ENCODE measurements at regions not wholly inside any gene's neighbourhood (a gene's known extent, or its start where the extent isn't known, plus 50 kb on each side); places are given as distances from the start of the nearest gene placed in this dataset.

GRCh38 chr3:120524171-120524923, 71.8 kb upstream of the NDUFB4 start:
- TF ChIP-seq CTCF (conservative IDR thresholded peaks at IDR 0.05; ENCODE audit: low read depth, low read length) = no peak
- no peak for TF ChIP-seq EZH2 (IDR thresholded peaks at IDR 0.05; ENCODE audit: borderline replicate concordance, low read depth, low read length, poor library complexity, severe bottlenecking)
